ENCODE measurements at regions not wholly inside any gene's neighbourhood (a gene's known extent, or its start where the extent isn't known, plus 50 kb on each side); places are given as distances from the start of the nearest gene placed in this dataset.
"Not testable (repeated sequence)": the region's sequence is repeated elsewhere in the genome, so short reads cannot be mapped to it uniquely, and the experiment has no call there.

DNA sequence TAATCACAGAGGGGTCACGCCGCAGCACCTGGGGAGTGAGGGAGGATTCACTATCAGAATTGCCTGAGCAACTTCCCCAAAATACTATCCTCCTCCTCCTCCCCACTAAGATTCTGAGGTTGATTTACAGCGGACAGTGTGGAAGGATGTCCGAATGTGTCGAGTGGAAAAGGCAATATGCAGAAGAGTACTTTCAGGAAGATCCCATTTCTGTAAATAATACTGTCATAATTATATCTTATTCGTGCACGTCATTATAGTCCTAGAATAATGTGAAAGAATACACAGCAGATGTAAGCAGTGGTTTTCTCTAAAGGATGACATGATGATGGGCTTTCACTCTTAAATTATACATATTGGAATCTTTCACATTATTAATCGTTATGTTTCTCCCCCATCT lies 149.8 kb upstream of the NOCT start:
- TF ChIP-seq, protein P1, sequence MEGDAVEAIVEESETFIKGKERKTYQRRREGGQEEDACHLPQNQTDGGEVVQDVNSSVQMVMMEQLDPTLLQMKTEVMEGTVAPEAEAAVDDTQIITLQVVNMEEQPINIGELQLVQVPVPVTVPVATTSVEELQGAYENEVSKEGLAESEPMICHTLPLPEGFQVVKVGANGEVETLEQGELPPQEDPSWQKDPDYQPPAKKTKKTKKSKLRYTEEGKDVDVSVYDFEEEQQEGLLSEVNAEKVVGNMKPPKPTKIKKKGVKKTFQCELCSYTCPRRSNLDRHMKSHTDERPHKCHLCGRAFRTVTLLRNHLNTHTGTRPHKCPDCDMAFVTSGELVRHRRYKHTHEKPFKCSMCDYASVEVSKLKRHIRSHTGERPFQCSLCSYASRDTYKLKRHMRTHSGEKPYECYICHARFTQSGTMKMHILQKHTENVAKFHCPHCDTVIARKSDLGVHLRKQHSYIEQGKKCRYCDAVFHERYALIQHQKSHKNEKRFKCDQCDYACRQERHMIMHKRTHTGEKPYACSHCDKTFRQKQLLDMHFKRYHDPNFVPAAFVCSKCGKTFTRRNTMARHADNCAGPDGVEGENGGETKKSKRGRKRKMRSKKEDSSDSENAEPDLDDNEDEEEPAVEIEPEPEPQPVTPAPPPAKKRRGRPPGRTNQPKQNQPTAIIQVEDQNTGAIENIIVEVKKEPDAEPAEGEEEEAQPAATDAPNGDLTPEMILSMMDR (IDR thresholded peaks at IDR 0.05) = no peak
- H3K27me3 Mint-ChIP-seq = peaks cover 6% of the 10 kb centered on the region
- no peak overlapping the region for H3K27ac Mint-ChIP-seq
- ChIA-PET CTCF (no interaction called here), POLR2A (no interaction called here)
- H3K9me3 Mint-ChIP-seq = no peaks in the 10 kb centered on the region
- H3K4me1 Mint-ChIP-seq (ENCODE audit: low read depth) = no peaks in the 10 kb centered on the region
- intact Hi-C loops (cut with micrococcal nuclease) = no loop called here
- DNase-seq (no peak), ATAC-seq (no peak)
- H3K36me3 Mint-ChIP-seq (ENCODE audit: low read depth) = no peaks in the 10 kb centered on the region
- no peak overlapping the region for H3K4me3 Mint-ChIP-seq

- ATAC-seq = no peak
- Mint-ChIP-seq H3K4me3 (no peak overlapping the region), H3K36me3 (ENCODE audit: low read depth) (no peaks in the 10 kb centered on the region), H3K9me3 (no peaks in the 10 kb centered on the region), H3K4me1 (ENCODE audit: low read depth) (no peaks in the 10 kb centered on the region), H3K27ac (no peak overlapping the region), H3K27me3 (peaks cover 6% of the 10 kb centered on the region)
- ChIA-PET POLR2A (no interaction called here), CTCF (no interaction called here)
- intact Hi-C loops (cut with micrococcal nuclease) = no loop called here
- TF ChIP-seq, protein P1 (IDR thresholded peaks at IDR 0.05) = no peak
- DNase-seq = no peak
Observed at GRCh38 chr4:138864961-138865720, 150.4 kb upstream of the NOCT start.

- ATAC-seq (no peak), DNase-seq (no peak)
- Mint-ChIP-seq H3K4me3 (no peak overlapping the region), H3K27me3 (peaks cover 10% of the 10 kb centered on the region), H3K27ac (no peak overlapping the region), H3K4me1 (ENCODE audit: low read depth) (no peaks in the 10 kb centered on the region), H3K36me3 (ENCODE audit: low read depth) (no peaks in the 10 kb centered on the region), H3K9me3 (no peaks in the 10 kb centered on the region)
- intact Hi-C loops (cut with micrococcal nuclease) = no loop called here
- TF ChIP-seq, protein P1 (IDR thresholded peaks at IDR 0.05) = no peak
- CTCF ChIA-PET = interaction anchor here (1.4 kb wide), 1 partner anchor 8 kb away, joined by 7 read pairs; no protein-coding TSS in a partner anchor
- POLR2A ChIA-PET = no interaction called here
Observed at GRCh38 chr4:138863160-138863559, 152.4 kb upstream of the NOCT start.

- no peak overlapping the region for H3K4me3 Mint-ChIP-seq
- ATAC-seq = no peak
- H3K9me3 Mint-ChIP-seq = no peaks in the 10 kb centered on the region
- H3K4me1 Mint-ChIP-seq (ENCODE audit: low read depth) = no peaks in the 10 kb centered on the region
- H3K27me3 Mint-ChIP-seq = peaks cover 10% of the 10 kb centered on the region
- intact Hi-C loops (cut with micrococcal nuclease) = no loop called here
- no peak overlapping the region for H3K27ac Mint-ChIP-seq
- CTCF ChIA-PET = interaction anchor here (1.8 kb wide), 1 partner anchor 10 kb away, joined by 4 read pairs; no protein-coding TSS in a partner anchor
- no peak for DNase-seq
- no peaks in the 10 kb centered on the region for H3K36me3 Mint-ChIP-seq (ENCODE audit: low read depth)
- TF ChIP-seq, protein P1 (IDR thresholded peaks at IDR 0.05) = no peak
- POLR2A ChIA-PET = no interaction called here
Observed at GRCh38 chr4:138861135-138861534, 154.4 kb upstream of the NOCT start.

- intact Hi-C loops (cut with micrococcal nuclease); H3K4me1 Mint-ChIP-seq (ENCODE audit: low read depth): not testable (repeated sequence)
Observed at GRCh38 chr4:138860357-138860756, 155.2 kb upstream of the NOCT start.

More at GRCh38 chr4:138860357-138860756, 155.2 kb upstream of the NOCT start:
- H3K36me3 Mint-ChIP-seq (ENCODE audit: low read depth); H3K4me3 Mint-ChIP-seq; H3K27ac Mint-ChIP-seq; ATAC-seq; POLR2A ChIA-PET; DNase-seq; H3K9me3 Mint-ChIP-seq: not testable (repeated sequence)
- peaks cover 18% of the 10 kb centered on the region for H3K27me3 Mint-ChIP-seq
- CTCF ChIA-PET = interaction anchor here (1.8 kb wide), 1 partner anchor 11 kb away, joined by 4 read pairs; no protein-coding TSS in a partner anchor
